PC-9 (cell line): ENCODE measurements at regions not wholly inside any gene's neighbourhood (a gene's known extent, or its start where the extent isn't known, plus 50 kb on each side); places are given as distances from the start of the nearest gene placed in this dataset.

ENCODE experiments used
- EZH2 ChIP-seq: fragments of 200-600 bp; sonication (generic); IDR thresholded peaks from 2 replicates; pipeline ENCODE4 v1.8.0; 2017; ENCODE audit warnings: antibody characterized with exemption, low read depth
- TF ChIP-seq, protein P1 (sequence below): fragments of 200-600 bp; sonication (generic); conservative IDR thresholded peaks from 2 replicates; pipeline ENCODE4 v1.6.1; 2017; ENCODE audit warnings: mixed run types, antibody characterized with exemption, mild to moderate bottlenecking, moderate library complexity

DNA sequence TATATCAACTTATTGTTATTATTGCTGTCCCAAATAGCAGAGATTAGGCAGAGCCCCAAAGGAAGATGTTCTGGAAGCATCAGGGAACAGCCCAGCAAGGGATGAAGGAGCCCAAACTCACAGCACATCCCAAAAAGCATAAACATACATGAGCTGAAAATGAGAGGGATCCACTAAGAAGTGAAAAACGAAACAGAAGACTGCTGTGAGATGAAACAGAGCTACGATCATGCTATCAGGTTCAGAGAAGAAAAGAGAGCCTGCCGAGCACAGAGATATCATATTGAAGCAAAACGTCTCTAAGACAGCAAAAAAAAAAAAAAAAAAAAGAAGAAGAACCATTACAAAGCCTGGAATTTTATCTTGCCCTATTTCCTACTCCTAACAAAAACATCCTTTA is 127.3 kb downstream of the ZNF608 start:
- TF ChIP-seq, protein P1, sequence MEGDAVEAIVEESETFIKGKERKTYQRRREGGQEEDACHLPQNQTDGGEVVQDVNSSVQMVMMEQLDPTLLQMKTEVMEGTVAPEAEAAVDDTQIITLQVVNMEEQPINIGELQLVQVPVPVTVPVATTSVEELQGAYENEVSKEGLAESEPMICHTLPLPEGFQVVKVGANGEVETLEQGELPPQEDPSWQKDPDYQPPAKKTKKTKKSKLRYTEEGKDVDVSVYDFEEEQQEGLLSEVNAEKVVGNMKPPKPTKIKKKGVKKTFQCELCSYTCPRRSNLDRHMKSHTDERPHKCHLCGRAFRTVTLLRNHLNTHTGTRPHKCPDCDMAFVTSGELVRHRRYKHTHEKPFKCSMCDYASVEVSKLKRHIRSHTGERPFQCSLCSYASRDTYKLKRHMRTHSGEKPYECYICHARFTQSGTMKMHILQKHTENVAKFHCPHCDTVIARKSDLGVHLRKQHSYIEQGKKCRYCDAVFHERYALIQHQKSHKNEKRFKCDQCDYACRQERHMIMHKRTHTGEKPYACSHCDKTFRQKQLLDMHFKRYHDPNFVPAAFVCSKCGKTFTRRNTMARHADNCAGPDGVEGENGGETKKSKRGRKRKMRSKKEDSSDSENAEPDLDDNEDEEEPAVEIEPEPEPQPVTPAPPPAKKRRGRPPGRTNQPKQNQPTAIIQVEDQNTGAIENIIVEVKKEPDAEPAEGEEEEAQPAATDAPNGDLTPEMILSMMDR, result no peak
- TF ChIP-seq EZH2, result no peak
